HepG2 (cell line): ENCODE measurements at regions not wholly inside any gene's neighbourhood (a gene's known extent, or its start where the extent isn't known, plus 50 kb on each side); places are given as distances from the start of the nearest gene placed in this dataset.

Experiments
- ATAC-seq: fragments of 200-7000 bp; cut with Tn5 transposase; 3 replicates; pipeline ENCODE4 v1.9.1; 2020; ENCODE audit warnings: mild to moderate bottlenecking, moderate library complexity
- BruUV-seq: library from RNA; stranded (reverse); fragments of 400-500 nt; replicated peaks from 2 replicates; lab custom pipeline; 2021; lab: Mats Ljungman, UMichigan
- CTCF ChIA-PET: fragments of 300-600 bp; formaldehyde crosslinking; extraction: SDS; loops from one replicate; lab custom pipeline; 2021; ENCODE audit warnings: low total read pairs, inconsistent platforms, low intra/inter-chr PET ratio; lab: Yijun Ruan, JAX
- POLR2A ChIA-PET: fragments of 350-600 bp; sonication (Branson Sonifier 250); formaldehyde crosslinking; loops from one replicate; lab custom pipeline; 2020; ENCODE audit warnings: antibody characterized with exemption, inconsistent platforms; lab: Yijun Ruan, JAX
- DNase-seq: peaks from one replicate; pipeline ENCODE4 v3.0.0-alpha.2; 2015; ENCODE audit warnings: low spot score
- FAIRE-seq: peaks from 3 replicates; lab custom pipeline; 2011; peaks lifted over from hg19 to GRCh38; lab: Jason Lieb, UNC
- H2AFZ ChIP-seq: one replicate; pipeline ENCODE4 v1.6.1; 2011; ENCODE audit warnings: low read length, inconsistent platforms
- H3K27ac ChIP-seq: fragments of 300-600 bp; 3 replicates; pipeline ENCODE4 v1.8.0; 2011; ENCODE audit warnings: mixed run types, mild to moderate bottlenecking, mixed read lengths, low read length, inconsistent platforms; ENCODE audit not compliant: insufficient read depth; ENCODE audit errors: extremely low read length
- H3K27me3 ChIP-seq, 2 experiments: fragments of 200-600 bp in 1 of 2; 2 replicates in 1 of 2; 3 replicates in 1 of 2; pipeline versions ENCODE4 v1.6.0 to v1.8.0; 2011; ENCODE audit warnings: low read length in 2 of 2, mild to moderate bottlenecking in 2 of 2, moderate library complexity in 2 of 2, inconsistent platforms in 1 of 2; ENCODE audit not compliant: insufficient read depth in 2 of 2, control insufficient read depth in 1 of 2
- H3K36me3 ChIP-seq, 2 experiments: fragments of 200-600 bp in 1 of 2; replicated peaks in 1 of 2; 2 replicates in 1 of 2; 3 replicates in 1 of 2; pipeline versions ENCODE4 v1.5.1 to v1.8.0; 2011; ENCODE audit warnings: low read length in 2 of 2, inconsistent platforms in 1 of 2; ENCODE audit not compliant: insufficient read depth in 2 of 2, control insufficient read depth in 1 of 2
- H3K4me1 ChIP-seq: 2 replicates; pipeline ENCODE4 v1.5.1; 2012; ENCODE audit warnings: low read length, inconsistent platforms; ENCODE audit not compliant: insufficient read depth
- H3K4me2 ChIP-seq: 2 replicates; pipeline ENCODE4 v1.6.0; 2011; ENCODE audit warnings: low read depth, low read length, inconsistent platforms
- H3K4me3 ChIP-seq, 3 experiments: fragments of 200-600 bp in 1 of 3; sonication (generic), shearing (Covaris generic) in 1 of 3; replicated peaks in 1 of 3; 2 replicates each; pipeline ENCODE4 v1.5.1; 2011 to 2016; ENCODE audit warnings: low read length in 3 of 3, inconsistent platforms in 2 of 3, low read depth in 2 of 3, mild to moderate bottlenecking in 2 of 3, control low read depth in 1 of 3, mixed read lengths in 1 of 3; ENCODE audit not compliant: insufficient read depth in 1 of 3
- H3K79me2 ChIP-seq: one replicate; pipeline ENCODE4 v1.6.1; 2011; ENCODE audit warnings: low read length, inconsistent platforms; ENCODE audit not compliant: insufficient read depth
- H3K9ac ChIP-seq: 2 replicates; pipeline ENCODE4 v1.6.0; 2011; ENCODE audit warnings: mild to moderate bottlenecking, low read depth, low read length, inconsistent platforms; ENCODE audit not compliant: insufficient read depth
- H3K9me3 ChIP-seq: 2 replicates; pipeline ENCODE4 v1.5.1; 2012; ENCODE audit warnings: mild to moderate bottlenecking, low read length
- H4K20me1 ChIP-seq: 2 replicates; pipeline ENCODE4 v1.6.0; 2011; ENCODE audit warnings: inconsistent platforms, mild to moderate bottlenecking, low read length, moderate library complexity; ENCODE audit not compliant: insufficient read depth
- ATF5 ChIP-seq: sonication (generic); formaldehyde crosslinking; IDR thresholded peaks from 2 replicates; pipeline ENCODE4 v1.4.0; 2020; ENCODE audit warnings: mild to moderate bottlenecking, low read depth, missing genetic modification reagents
- ELF4 ChIP-seq: sonication (generic); formaldehyde crosslinking; IDR thresholded peaks from 2 replicates; pipeline ENCODE4 v1.5.0; 2020; ENCODE audit warnings: missing genetic modification reagents, mild to moderate bottlenecking, moderate library complexity, borderline replicate concordance
- HOXA3 ChIP-seq: sonication (generic); formaldehyde crosslinking; IDR thresholded peaks from 2 replicates; pipeline ENCODE4 v1.5.0; 2020; ENCODE audit warnings: missing genetic modification reagents
- KMT2B ChIP-seq: IDR thresholded peaks from 2 replicates; pipeline ENCODE4 v1.6.1; 2016; ENCODE audit warnings: missing genetic modification reagents, missing compliant biosample characterization
- MIER2 ChIP-seq: IDR thresholded peaks from 2 replicates; pipeline ENCODE4 v1.6.1; 2016; ENCODE audit warnings: missing biosample characterization, missing genetic modification reagents
- MLXIP ChIP-seq: sonication (generic); formaldehyde crosslinking; IDR thresholded peaks from 2 replicates; pipeline ENCODE4 v1.9.0; 2021; ENCODE audit warnings: missing genetic modification reagents, borderline replicate concordance
- NR0B2 ChIP-seq: sonication (generic); formaldehyde crosslinking; IDR thresholded peaks from 2 replicates; pipeline ENCODE4 v1.4.0; 2020; ENCODE audit warnings: mild to moderate bottlenecking, missing genetic modification reagents
- PATZ1 ChIP-seq: sonication (generic); formaldehyde crosslinking; IDR thresholded peaks from 2 replicates; pipeline ENCODE4 v1.4.0; 2020; ENCODE audit warnings: missing genetic modification reagents
- PBX3 ChIP-seq: sonication (generic); formaldehyde crosslinking; IDR thresholded peaks from 2 replicates; pipeline ENCODE4 v1.8.1; 2023; ENCODE audit warnings: missing genetic modification reagents, inconsistent platforms, borderline replicate concordance
- SIX1 ChIP-seq: sonication (generic); formaldehyde crosslinking; IDR thresholded peaks from 2 replicates; pipeline ENCODE4 v1.4.0; 2020; ENCODE audit warnings: missing genetic modification reagents, borderline replicate concordance
- SNAPC4 ChIP-seq: sonication (generic); formaldehyde crosslinking; IDR thresholded peaks from 2 replicates; pipeline ENCODE4 v1.4.0; 2020; ENCODE audit warnings: mild to moderate bottlenecking, missing genetic modification reagents
- ZNF124 ChIP-seq: sonication (generic); formaldehyde crosslinking; IDR thresholded peaks from 2 replicates; pipeline ENCODE4 v1.4.0; 2020; ENCODE audit warnings: missing genetic modification reagents
- WGBS: methylation state at CpG from one replicate; pipeline ENCODE4 v1.1.6; 2017; ENCODE audit warnings: low lambda C conversion rate; 5-methylcytosine and 5-hydroxymethylcytosine counted together
- in situ Hi-C: cut with HindIII; loops from 2 replicates; pipeline ENCODE4 v1.10.0; 2017; ENCODE audit warnings: low pct_unique_long_range_greater_than_20kb; ENCODE audit not compliant: extremely low pct_ligation_motif_present
- intact Hi-C: fragments of 100-400 bp; cut with micrococcal nuclease; formaldehyde crosslinking; loops from one replicate; pipeline ENCODE4 v1.10.0; 2022; ENCODE audit not compliant: unreplicated experiment

- Histone ChIP-seq H3K4me3 (no peak overlapping the region), H3K9me3 (no peaks in the 10 kb centered on the region), H3K9ac (no peak overlapping the region), H4K20me1 (no peaks in the 10 kb centered on the region), H2AFZ (no peak overlapping the region), H3K36me3 (no peaks in the 10 kb centered on the region), H3K4me2 (no peak overlapping the region), H3K79me2 (no peaks in the 10 kb centered on the region), H3K27ac (no peak overlapping the region), H3K4me1 (no peaks in the 10 kb centered on the region), H3K27me3 (no peaks in the 10 kb centered on the region)
- intact Hi-C loops (no loop called here), in situ Hi-C loops (no loop called here)
- POLR2A ChIA-PET: no interaction called here
- no TSS peak for BruUV-seq
- FAIRE-seq (no peak), ATAC-seq (no peak), DNase-seq (no peak)
- CTCF ChIA-PET: no interaction called here
- WGBS: 78% methylated on average over 2 of the region's 34 CpGs
- TF ChIP-seq PATZ1 (no peak), MIER2 (CRISPR knock-in tag) (no peak), SNAPC4 (no peak), NR0B2 (no peak), MLXIP (no peak), KMT2B (CRISPR knock-in tag) (no peak), HOXA3 (CRISPR knock-in tag) (no peak), ATF5 (CRISPR knock-in tag) (no peak), ELF4 (CRISPR knock-in tag) (no peak), PBX3 (CRISPR knock-in tag) (no peak), SIX1 (CRISPR knock-in tag) (no peak), ZNF124 (no peak)
Observed at GRCh38 chr18:38718365-38718901, 1152.8 kb upstream of the CELF4 start.
